Mammary epithelial cell (primary cell): ENCODE measurements at regions not wholly inside any gene's neighbourhood (a gene's known extent, or its start where the extent isn't known, plus 50 kb on each side); places are given as distances from the start of the nearest gene placed in this dataset.

Experiments
- CTCF ChIP-seq, 2 donors: IDR thresholded peaks in 1 of 2; conservative IDR thresholded peaks in 1 of 2; 2 replicates each; pipeline ENCODE4 v1.5.1; 2011 to 2012; ENCODE audit warnings: inconsistent platforms in 2 of 2, low read length in 2 of 2, mild to moderate bottlenecking in 2 of 2, control low read depth in 1 of 2, low read depth in 1 of 2; ENCODE audit not compliant: insufficient read depth in 1 of 2; ENCODE audit errors: extremely low read depth in 1 of 2
- EZH2 ChIP-seq: IDR thresholded peaks from 2 replicates; pipeline ENCODE4 v1.6.1; 2012; ENCODE audit warnings: low read length, inconsistent platforms, borderline replicate concordance

- no peak for TF ChIP-seq CTCF (conservative IDR thresholded peaks at IDR 0.05 in 1 of 2, IDR thresholded peaks at IDR 0.05 in 1 of 2; ENCODE audit: extremely low read depth in 1 of 2, insufficient read depth in 1 of 2, low read depth in 1 of 2, low read length in 2 of 2)
- no peak for TF ChIP-seq EZH2
These were observed 107.8 kb upstream of the TGFBR2 start for GRCh38 chr3:30498587-30498967.
